Naive B cell (primary cell): ENCODE measurements at regions not wholly inside any gene's neighbourhood (a gene's known extent, or its start where the extent isn't known, plus 50 kb on each side); places are given as distances from the start of the nearest gene placed in this dataset.
"Not testable (repeated sequence)": the region's sequence is repeated elsewhere in the genome, so short reads cannot be mapped to it uniquely, and the experiment has no call there.

Experiments
- ATAC-seq, 2 donors: fragments of 150-1000 bp; cut with Tn5 transposase; 2 replicates each; pipeline ENCODE4 v1.10.0; 2021; ENCODE audit warnings: low read depth in 2 of 2, mild to moderate bottlenecking in 2 of 2, moderate library complexity in 2 of 2
- DNase-seq: peaks from one replicate; pipeline ENCODE4 v3.0.0; 2022
- H3K27ac Mint-ChIP-seq, 6 donors: one replicate each; pipeline ENCODE4 v1.8.0; 2020 to 2022; ENCODE audit warnings: mild to moderate bottlenecking in 6 of 6, mixed read lengths in 6 of 6, moderate library complexity in 5 of 6, inconsistent platforms in 2 of 6
- H3K27me3 Mint-ChIP-seq, 3 donors: one replicate each; pipeline ENCODE4 v1.8.0; 2021 to 2022; ENCODE audit warnings: mixed read lengths in 3 of 3, mild to moderate bottlenecking in 1 of 3
- H3K36me3 Mint-ChIP-seq, 2 donors: one replicate each; pipeline ENCODE4 v1.8.0; 2020 to 2022; ENCODE audit warnings: mixed read lengths in 2 of 2, inconsistent platforms in 1 of 2, mild to moderate bottlenecking in 1 of 2
- H3K4me1 Mint-ChIP-seq, 3 donors: one replicate each; pipeline ENCODE4 v1.8.0; 2020 to 2022; ENCODE audit warnings: mixed read lengths in 3 of 3, inconsistent platforms in 1 of 3, mild to moderate bottlenecking in 1 of 3, moderate library complexity in 1 of 3
- H3K4me3 Mint-ChIP-seq, 8 donors: one replicate each; pipeline ENCODE4 v1.8.0; 2020 to 2022; ENCODE audit warnings: mild to moderate bottlenecking in 8 of 8, mixed read lengths in 8 of 8, moderate library complexity in 8 of 8, inconsistent platforms in 2 of 8
- H3K9me3 Mint-ChIP-seq, 7 donors: one replicate each; pipeline ENCODE4 v1.8.0; 2020 to 2022; ENCODE audit warnings: mixed read lengths in 7 of 7, mild to moderate bottlenecking in 5 of 7, inconsistent platforms in 2 of 7, moderate library complexity in 1 of 7

DNA sequence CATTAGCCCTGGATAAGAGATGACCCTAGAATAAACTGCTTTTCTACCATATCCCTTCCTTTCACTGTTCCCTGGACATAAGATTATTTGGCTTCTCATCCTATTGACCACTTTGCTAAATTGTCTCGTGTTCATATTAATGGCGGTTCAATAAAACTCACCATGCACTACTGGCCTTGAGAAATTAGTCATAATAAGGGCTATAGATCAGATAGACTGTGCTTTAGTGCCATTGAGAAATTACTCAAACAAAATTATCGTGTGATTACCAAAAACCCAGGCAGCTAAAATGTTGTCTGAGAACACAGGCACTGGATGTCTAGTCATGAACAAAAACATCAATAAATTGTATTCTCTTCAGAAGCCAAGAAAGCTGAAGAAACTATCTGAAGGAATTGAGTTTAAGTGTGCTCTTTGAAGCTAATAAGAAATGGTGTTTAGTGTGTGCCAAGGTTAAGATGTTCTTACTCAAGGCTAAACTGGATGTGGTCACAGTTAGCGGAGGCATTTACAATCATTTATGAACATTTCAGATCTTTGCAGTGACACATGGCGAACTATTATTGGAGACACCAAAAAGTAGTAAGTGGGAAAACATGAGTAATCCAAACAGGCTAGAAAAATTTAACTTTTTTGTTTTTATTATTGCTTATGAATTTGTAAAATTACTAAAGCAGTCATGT, 460.4 kb upstream of the RORB start:
- Mint-ChIP-seq H3K27me3 (no peaks in the 10 kb centered on the region), H3K9me3 (no peaks in the 10 kb centered on the region), H3K27ac (no peak overlapping the region), H3K4me3 (no peak overlapping the region), H3K4me1 (no peaks in the 10 kb centered on the region), H3K36me3 (no peaks in the 10 kb centered on the region)
- no peak for ATAC-seq
- no peak for DNase-seq

DNA sequence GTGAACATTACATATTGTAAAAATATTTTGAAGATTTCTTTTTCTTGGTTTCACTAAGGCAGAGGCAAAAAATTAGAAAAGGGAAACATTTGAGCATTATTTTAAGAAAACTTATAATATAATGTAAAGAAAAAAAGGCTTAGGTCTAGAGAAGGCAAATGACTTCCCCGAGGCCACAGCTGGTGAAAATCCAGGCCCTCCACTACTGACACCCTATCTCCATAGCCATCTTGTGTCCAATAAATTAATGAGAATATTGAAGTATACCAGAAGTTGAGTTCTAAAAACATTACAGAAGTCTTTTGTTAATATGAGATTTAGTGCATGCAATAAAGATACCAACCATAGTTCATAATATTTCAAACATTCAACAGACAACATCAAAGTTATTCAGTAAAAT, 459.9 kb upstream of the RORB start:
- Mint-ChIP-seq H3K4me1 (no peaks in the 10 kb centered on the region), H3K27me3 (no peaks in the 10 kb centered on the region), H3K9me3 (no peaks in the 10 kb centered on the region), H3K36me3 (no peaks in the 10 kb centered on the region), H3K4me3 (no peak overlapping the region), H3K27ac (no peak overlapping the region)
- ATAC-seq (no peak), DNase-seq (no peak)

DNA sequence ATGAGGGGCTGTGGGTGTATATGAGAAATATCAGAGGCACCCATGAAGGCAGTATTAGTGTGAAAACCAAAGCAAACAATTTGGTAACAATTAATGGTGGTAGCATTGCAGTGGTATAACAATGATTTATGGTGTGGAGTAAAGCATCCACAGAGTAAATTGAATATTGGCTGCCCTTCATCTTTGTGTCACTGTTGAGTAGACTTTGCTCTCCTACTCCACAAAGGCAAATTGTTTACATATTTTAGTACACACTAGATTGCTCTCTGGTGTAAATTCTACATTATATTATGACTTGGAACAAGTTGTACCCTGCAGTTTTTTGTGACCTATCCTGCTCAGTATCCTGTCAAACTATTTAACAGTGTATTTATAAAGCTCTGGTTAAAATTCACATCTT, 455.5 kb upstream of the RORB start:
- ATAC-seq = no peak
- H3K27ac Mint-ChIP-seq = no peak overlapping the region
- no peaks in the 10 kb centered on the region for H3K27me3 Mint-ChIP-seq
- H3K4me1 Mint-ChIP-seq = no peaks in the 10 kb centered on the region
- DNase-seq = no peak
- no peaks in the 10 kb centered on the region for H3K36me3 Mint-ChIP-seq
- H3K9me3 Mint-ChIP-seq = no peaks in the 10 kb centered on the region
- no peak overlapping the region for H3K4me3 Mint-ChIP-seq

DNA sequence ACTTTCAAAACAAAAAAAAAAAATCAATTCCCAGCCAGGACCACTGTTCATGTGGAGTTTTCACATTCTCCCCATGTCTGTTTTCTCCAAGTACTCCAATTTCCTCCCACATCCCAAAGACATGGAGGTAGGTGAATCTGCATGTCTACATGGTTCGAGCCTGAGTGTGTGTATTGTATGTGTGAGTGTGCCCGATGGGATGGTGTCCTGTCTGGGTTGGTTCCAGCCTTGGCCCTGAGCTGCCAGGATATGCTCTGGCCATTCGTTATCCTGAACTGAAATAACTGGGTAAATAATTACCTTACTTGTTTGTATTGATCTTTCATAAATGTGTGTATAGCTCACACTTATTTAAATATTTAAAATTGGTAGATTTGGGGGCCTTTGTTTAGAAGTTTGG, 452.3 kb upstream of the RORB start:
- H3K27ac Mint-ChIP-seq = no peak overlapping the region
- no peaks in the 10 kb centered on the region for H3K36me3 Mint-ChIP-seq
- ATAC-seq = no peak
- no peak for DNase-seq
- H3K9me3 Mint-ChIP-seq = no peaks in the 10 kb centered on the region
- no peaks in the 10 kb centered on the region for H3K27me3 Mint-ChIP-seq
- H3K4me3 Mint-ChIP-seq = peak overlapping the region in 1 of 8 donors; percentile 29
- no peaks in the 10 kb centered on the region for H3K4me1 Mint-ChIP-seq

DNA sequence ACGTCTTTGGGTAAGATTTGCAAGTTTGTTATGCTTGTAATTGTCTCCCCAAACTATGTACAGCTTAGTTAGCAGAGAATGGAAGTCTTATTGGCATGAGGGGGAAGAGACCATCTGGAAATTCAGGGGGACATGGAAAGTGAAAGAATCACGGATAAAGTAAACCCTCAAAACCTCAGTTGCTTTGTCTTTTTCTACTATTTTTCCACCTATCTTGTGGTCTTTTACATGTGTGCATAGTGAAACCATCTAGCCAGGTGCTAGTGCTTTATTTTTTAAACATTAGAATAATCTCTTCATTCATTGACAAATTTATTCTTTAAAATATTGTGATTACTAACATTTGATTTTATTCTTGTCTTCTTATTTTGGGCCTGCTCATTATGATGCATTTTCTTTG, 441.1 kb upstream of the RORB start:
- Mint-ChIP-seq H3K36me3 (no peaks in the 10 kb centered on the region), H3K9me3 (peaks cover 2 to 12% (median 6%) of the 10 kb centered on the region in 7 donors), H3K27ac (no peak overlapping the region), H3K27me3 (no peaks in the 10 kb centered on the region), H3K4me1 (no peaks in the 10 kb centered on the region), H3K4me3 (no peak overlapping the region)
- ATAC-seq (no peak), DNase-seq (no peak)

DNA sequence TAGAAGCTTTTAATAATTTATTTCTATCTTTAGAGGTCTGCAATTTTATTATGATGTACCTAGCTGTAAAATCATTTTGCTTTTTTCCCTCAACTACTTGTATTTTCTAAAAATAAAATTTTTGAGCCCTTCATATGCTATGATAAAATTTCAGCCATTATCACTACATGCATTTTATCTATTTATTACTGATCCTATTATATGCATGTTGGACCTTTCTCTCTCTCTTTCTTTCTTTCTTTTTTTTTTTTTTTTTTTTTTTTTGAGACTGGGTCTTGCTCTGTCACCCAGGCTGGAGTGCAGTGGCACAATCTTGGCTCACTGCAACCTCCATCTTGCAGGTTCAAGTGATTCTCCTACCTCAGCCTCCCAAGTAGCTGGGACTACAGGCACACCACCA, 440.1 kb upstream of the RORB start:
- peak overlapping the region in 1 of 6 donors; percentile 84 for H3K27ac Mint-ChIP-seq
- ATAC-seq, H3K27me3 Mint-ChIP-seq, H3K36me3 Mint-ChIP-seq, DNase-seq, H3K4me3 Mint-ChIP-seq, H3K4me1 Mint-ChIP-seq: not testable (repeated sequence)
- H3K9me3 Mint-ChIP-seq = peaks cover 4 to 12% (median 8%) of the 10 kb centered on the region in 7 donors

DNA sequence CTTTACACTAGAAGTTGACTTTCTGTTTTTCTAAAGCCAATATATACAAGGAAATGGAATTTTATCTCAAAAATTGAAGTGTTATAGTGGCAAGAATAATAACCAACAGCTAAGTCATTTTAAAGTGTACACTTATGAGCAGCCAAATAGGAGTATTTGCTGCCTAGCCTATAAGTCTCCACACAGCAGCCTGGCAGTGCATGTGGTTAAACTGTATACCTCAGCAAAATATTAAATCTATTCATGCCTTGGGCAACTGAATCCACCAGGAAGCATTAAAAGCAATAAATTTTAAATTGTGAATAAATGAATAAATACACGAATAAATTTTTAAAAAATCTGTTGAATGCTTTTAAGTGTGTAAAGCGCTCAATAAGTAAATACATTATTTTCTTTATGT, 432.4 kb upstream of the RORB start:
- DNase-seq (no peak), ATAC-seq (no peak)
- no peak overlapping the region for H3K4me3 Mint-ChIP-seq
- no peak overlapping the region for H3K27ac Mint-ChIP-seq
- H3K36me3 Mint-ChIP-seq = no peaks in the 10 kb centered on the region
- peaks cover 0 to 8% (median 3%) of the 10 kb centered on the region in 7 donors for H3K9me3 Mint-ChIP-seq
- H3K4me1 Mint-ChIP-seq = no peaks in the 10 kb centered on the region
- no peaks in the 10 kb centered on the region for H3K27me3 Mint-ChIP-seq

DNA sequence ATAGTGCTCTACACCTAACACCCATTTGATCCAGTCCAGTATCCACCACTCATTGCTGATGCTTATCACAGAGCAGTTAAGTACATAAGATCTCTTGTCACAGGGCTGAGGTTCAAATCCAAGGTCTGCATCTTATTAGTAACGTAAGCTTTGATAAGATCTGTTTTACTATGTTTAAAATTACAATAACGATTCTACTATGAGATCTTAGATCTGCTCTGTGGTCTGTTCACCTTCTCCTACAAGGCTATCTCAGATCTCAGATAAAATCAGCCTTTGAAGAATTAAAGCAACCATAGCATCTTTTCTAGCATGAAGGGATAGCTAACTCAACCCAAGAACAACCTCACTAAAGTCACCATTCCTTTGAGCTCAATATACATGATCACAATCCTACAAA, 431.0 kb upstream of the RORB start:
- DNase-seq (no peak), ATAC-seq (no peak)
- no peak overlapping the region for H3K4me3 Mint-ChIP-seq
- peaks cover 0 to 9% (median 3%) of the 10 kb centered on the region in 7 donors for H3K9me3 Mint-ChIP-seq
- H3K27me3 Mint-ChIP-seq = no peaks in the 10 kb centered on the region
- no peak overlapping the region for H3K27ac Mint-ChIP-seq
- H3K4me1 Mint-ChIP-seq = no peaks in the 10 kb centered on the region
- no peaks in the 10 kb centered on the region for H3K36me3 Mint-ChIP-seq

DNA sequence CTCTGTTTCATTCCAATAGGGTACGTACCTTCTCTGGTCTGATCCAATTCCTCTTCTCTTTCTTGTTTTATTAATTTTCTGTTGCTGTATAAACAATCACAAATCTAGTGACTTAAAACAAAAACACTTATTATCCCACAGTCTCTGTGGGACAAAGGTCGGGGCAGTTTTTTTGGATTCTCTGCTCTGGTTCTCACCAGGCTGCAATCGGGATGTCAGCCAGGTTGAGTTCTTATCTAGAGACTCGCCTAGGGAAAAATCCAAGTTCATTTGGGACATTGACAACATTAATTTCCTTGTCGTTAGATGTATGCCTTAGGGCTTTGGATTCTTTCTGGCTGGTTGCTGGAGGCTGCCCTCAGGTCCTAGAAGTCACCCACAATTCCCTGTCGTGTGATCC, 430.5 kb upstream of the RORB start:
- Mint-ChIP-seq H3K4me3 (no peak overlapping the region), H3K9me3 (peaks cover 3 to 14% (median 4%) of the 10 kb centered on the region in 7 donors), H3K4me1 (no peaks in the 10 kb centered on the region), H3K27me3 (no peaks in the 10 kb centered on the region), H3K36me3 (no peaks in the 10 kb centered on the region), H3K27ac (no peak overlapping the region)
- DNase-seq (no peak), ATAC-seq (no peak)

DNA sequence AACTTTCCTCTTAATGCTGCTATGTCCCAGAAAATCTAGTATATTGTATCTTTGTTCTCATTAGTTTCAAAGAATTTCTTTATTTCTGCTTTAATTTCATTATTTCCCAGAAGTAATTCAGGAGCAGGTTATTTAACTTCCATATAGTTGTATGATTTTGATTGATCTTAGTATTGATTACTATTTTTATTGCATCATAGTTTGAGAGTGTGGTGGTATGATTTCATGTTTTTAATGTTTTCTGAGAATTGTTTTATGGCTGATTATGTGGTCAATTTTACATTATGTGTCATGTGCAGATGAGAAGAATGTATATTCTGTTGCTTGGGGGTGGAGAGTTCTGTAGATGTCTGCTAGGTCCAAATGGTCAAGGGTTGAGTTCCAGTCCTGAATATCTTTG, 425.6 kb upstream of the RORB start:
- Mint-ChIP-seq H3K27me3 (no peaks in the 10 kb centered on the region), H3K9me3 (peaks cover 0 to 19% (median 5%) of the 10 kb centered on the region in 7 donors), H3K27ac (no peak overlapping the region), H3K4me1 (no peaks in the 10 kb centered on the region), H3K4me3 (no peak overlapping the region), H3K36me3 (no peaks in the 10 kb centered on the region)
- no peak for ATAC-seq
- DNase-seq = no peak

DNA sequence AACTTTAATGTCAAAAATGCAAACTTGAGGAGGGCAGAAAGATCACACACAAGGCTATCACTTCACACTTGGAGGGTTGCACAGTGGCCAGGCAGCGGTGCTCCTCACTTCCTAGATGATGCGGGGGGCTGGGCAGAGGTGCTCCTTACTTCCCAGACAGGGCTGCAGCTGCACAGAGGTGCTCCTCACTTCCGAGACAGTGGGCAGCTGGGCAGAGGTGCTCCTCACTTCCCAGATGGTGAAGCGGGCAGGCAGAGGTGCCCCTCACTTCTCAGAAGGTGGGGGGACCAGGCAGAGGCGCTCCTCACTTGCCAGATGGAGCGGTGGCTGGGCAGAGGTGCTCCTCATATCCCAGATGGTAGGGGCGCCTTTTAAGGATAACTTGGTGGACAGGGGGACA, 423.2 kb upstream of the RORB start:
- Mint-ChIP-seq H3K27me3 (no peaks in the 10 kb centered on the region), H3K9me3 (peaks cover 3 to 24% (median 6%) of the 10 kb centered on the region in 7 donors), H3K36me3 (no peaks in the 10 kb centered on the region), H3K27ac (no peak overlapping the region), H3K4me1 (no peaks in the 10 kb centered on the region), H3K4me3 (no peak overlapping the region)
- no peak for DNase-seq
- ATAC-seq = no peak

DNA sequence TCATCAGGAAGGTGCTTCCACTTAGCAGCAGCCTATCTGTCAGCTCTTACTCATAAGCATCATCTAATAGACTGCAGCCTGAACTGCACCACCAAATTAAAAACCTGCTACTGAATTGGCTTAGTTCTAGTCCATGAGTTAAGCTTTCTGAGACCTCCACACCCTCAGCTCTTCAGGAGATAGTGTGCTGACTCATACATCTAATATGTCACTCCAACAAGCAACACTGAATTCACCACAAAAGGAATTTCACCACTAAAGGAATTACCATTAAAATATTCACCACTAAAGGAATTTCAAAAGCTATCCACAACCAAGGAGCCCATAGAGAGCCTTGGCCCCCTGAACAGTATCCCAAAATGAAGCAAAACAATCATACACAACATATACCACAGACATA, 418.5 kb upstream of the RORB start:
- Mint-ChIP-seq H3K27me3 (no peaks in the 10 kb centered on the region), H3K4me1 (no peaks in the 10 kb centered on the region), H3K9me3 (peaks cover 0 to 10% (median 3%) of the 10 kb centered on the region in 7 donors), H3K36me3 (no peaks in the 10 kb centered on the region), H3K27ac (no peak overlapping the region), H3K4me3 (no peak overlapping the region)
- ATAC-seq (no peak), DNase-seq (no peak)

DNA sequence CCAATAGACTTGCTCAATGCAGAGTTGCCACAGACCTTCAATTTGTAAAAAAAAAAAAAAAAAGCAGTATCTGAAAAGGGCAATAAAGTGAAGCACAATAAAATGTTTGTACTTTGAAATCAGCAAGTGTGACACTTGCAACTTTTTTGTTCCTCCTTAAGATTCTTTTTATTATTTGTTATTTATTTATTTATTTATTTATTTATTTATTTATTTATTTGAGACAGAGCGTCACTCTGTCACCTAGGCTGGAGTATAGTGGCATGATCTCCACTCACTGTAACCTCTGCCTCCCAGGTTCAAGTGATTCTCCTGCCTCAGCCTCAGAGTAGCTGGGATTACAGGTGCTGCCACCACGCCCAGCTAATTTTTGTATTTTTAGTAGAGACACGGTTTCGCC, 416.5 kb upstream of the RORB start:
- DNase-seq, H3K36me3 Mint-ChIP-seq, H3K9me3 Mint-ChIP-seq, ATAC-seq, H3K4me1 Mint-ChIP-seq, H3K27ac Mint-ChIP-seq, H3K27me3 Mint-ChIP-seq, H3K4me3 Mint-ChIP-seq: not testable (repeated sequence)

DNA sequence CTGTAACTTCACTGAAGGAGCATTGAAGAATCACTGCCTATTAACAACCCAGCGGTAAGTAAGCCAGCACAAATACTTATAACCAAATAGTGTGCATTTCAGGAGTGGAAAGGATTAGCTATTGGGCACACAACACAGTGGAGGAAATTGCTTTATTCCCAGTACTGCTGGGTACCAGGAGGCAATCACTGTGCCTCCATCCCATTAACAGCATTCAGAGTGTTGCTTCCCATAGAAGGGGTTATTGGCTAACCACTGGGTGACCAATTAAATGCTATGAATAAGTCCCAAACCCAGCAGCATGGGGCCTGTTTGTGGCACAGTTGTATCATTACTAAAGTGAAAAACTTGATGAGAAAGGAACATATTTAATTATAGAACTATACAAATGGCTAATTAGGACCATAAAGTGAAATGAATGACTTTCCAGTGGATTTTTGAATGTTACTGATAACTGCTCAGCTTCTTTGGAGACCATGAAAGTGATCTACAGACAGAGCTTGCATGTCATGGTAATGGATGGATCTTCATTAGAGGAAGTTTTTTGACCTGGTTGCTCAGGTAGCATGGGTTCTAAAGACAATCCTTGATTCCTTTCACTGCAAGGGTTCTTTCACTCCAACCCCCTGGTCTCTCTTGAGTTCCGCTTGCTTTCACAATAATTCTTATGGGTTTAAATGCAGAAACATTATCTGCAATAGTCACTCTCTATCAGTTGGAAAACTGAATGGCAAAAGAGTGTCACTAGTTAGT, 413.3 kb upstream of the RORB start:
- H3K9me3 Mint-ChIP-seq = peaks cover 0 to 9% (median 3%) of the 10 kb centered on the region in 7 donors
- no peaks in the 10 kb centered on the region for H3K36me3 Mint-ChIP-seq
- no peak overlapping the region for H3K4me3 Mint-ChIP-seq
- no peak overlapping the region for H3K27ac Mint-ChIP-seq
- no peaks in the 10 kb centered on the region for H3K4me1 Mint-ChIP-seq
- no peaks in the 10 kb centered on the region for H3K27me3 Mint-ChIP-seq
- no peak for DNase-seq
- ATAC-seq = no peak
